ENCODE measurements at regions not wholly inside any gene's neighbourhood (a gene's known extent, or its start where the extent isn't known, plus 50 kb on each side); places are given as distances from the start of the nearest gene placed in this dataset.

GRCh38 chr6:120990866-120991265 lies 343.4 kb downstream of the TBC1D32 start:
- Histone ChIP-seq H2AFZ (ENCODE audit: low read depth, low read length) (no peak overlapping the region), H4K20me1 (ENCODE audit: insufficient read depth, low read length) (no peaks in the 10 kb centered on the region), H3K9me3 (ENCODE audit: insufficient read depth, low read length) (no peaks in the 10 kb centered on the region), H3K36me3 (replicated peaks; ENCODE audit: low read depth, low read length) (no peaks in the 10 kb centered on the region), H3K4me1 (ENCODE audit: low read length) (no peaks in the 10 kb centered on the region), H3K9ac (ENCODE audit: low read length) (no peak overlapping the region), H3K27me3 (ENCODE audit: low read depth, low read length) (no peaks in the 10 kb centered on the region), H3K27ac (ENCODE audit: low read length) (no peak overlapping the region), H3K4me2 (ENCODE audit: low read length) (no peak overlapping the region), H3K79me2 (ENCODE audit: low read length) (no peaks in the 10 kb centered on the region), H3K4me3 (ENCODE audit: low read length) (no peak overlapping the region)
- TF ChIP-seq CTCF (IDR thresholded peaks at IDR 0.05; ENCODE audit: low read depth, low read length), result no peak
- TF ChIP-seq EZH2phosphoT487 (IDR thresholded peaks at IDR 0.05; ENCODE audit: low read depth), result no peak

GRCh38 chr6:120981835-120982234 lies 352.4 kb downstream of the TBC1D32 start:
- Histone ChIP-seq H3K9ac (ENCODE audit: low read length) (no peak overlapping the region), H3K4me1 (ENCODE audit: low read length) (no peaks in the 10 kb centered on the region), H3K9me3 (ENCODE audit: insufficient read depth, low read length) (no peaks in the 10 kb centered on the region), H3K4me3 (ENCODE audit: low read length) (no peak overlapping the region), H3K27me3 (ENCODE audit: low read depth, low read length) (no peaks in the 10 kb centered on the region), H3K27ac (ENCODE audit: low read length) (no peak overlapping the region), H3K4me2 (ENCODE audit: low read length) (no peak overlapping the region), H3K79me2 (ENCODE audit: low read length) (no peaks in the 10 kb centered on the region), H3K36me3 (replicated peaks; ENCODE audit: low read depth, low read length) (no peaks in the 10 kb centered on the region), H2AFZ (ENCODE audit: low read depth, low read length) (no peak overlapping the region), H4K20me1 (ENCODE audit: insufficient read depth, low read length) (no peaks in the 10 kb centered on the region)
- no peak for TF ChIP-seq EZH2phosphoT487 (IDR thresholded peaks at IDR 0.05; ENCODE audit: low read depth)
- TF ChIP-seq CTCF (IDR thresholded peaks at IDR 0.05; ENCODE audit: low read depth, low read length), result no peak

- Histone ChIP-seq H3K4me1 (ENCODE audit: low read length) (peaks cover 16% of the 10 kb centered on the region), H2AFZ (ENCODE audit: low read depth, low read length) (no peak overlapping the region), H3K79me2 (ENCODE audit: low read length) (no peaks in the 10 kb centered on the region), H3K9me3 (ENCODE audit: insufficient read depth, low read length) (no peaks in the 10 kb centered on the region), H4K20me1 (ENCODE audit: insufficient read depth, low read length) (no peaks in the 10 kb centered on the region), H3K36me3 (replicated peaks; ENCODE audit: low read depth, low read length) (no peaks in the 10 kb centered on the region), H3K4me3 (ENCODE audit: low read length) (no peak overlapping the region), H3K9ac (ENCODE audit: low read length) (no peak overlapping the region), H3K4me2 (ENCODE audit: low read length) (no peak overlapping the region), H3K27ac (ENCODE audit: low read length) (no peak overlapping the region), H3K27me3 (ENCODE audit: low read depth, low read length) (no peaks in the 10 kb centered on the region)
- TF ChIP-seq CTCF (IDR thresholded peaks at IDR 0.05; ENCODE audit: low read depth, low read length), result no peak
- no peak for TF ChIP-seq EZH2phosphoT487 (IDR thresholded peaks at IDR 0.05; ENCODE audit: low read depth)
These were observed 368.0 kb downstream of the TBC1D32 start for GRCh38 chr6:120966321-120966720.

GRCh38 chr6:120965814-120966213 lies 368.5 kb downstream of the TBC1D32 start:
- Histone ChIP-seq H3K36me3 (replicated peaks; ENCODE audit: low read depth, low read length) (no peaks in the 10 kb centered on the region), H3K79me2 (ENCODE audit: low read length) (no peaks in the 10 kb centered on the region), H3K4me2 (ENCODE audit: low read length) (no peak overlapping the region), H3K9ac (ENCODE audit: low read length) (no peak overlapping the region), H4K20me1 (ENCODE audit: insufficient read depth, low read length) (no peaks in the 10 kb centered on the region), H2AFZ (ENCODE audit: low read depth, low read length) (no peak overlapping the region), H3K27me3 (ENCODE audit: low read depth, low read length) (no peaks in the 10 kb centered on the region), H3K4me3 (ENCODE audit: low read length) (no peak overlapping the region), H3K9me3 (ENCODE audit: insufficient read depth, low read length) (no peaks in the 10 kb centered on the region), H3K27ac (ENCODE audit: low read length) (no peak overlapping the region), H3K4me1 (ENCODE audit: low read length) (peaks cover 21% of the 10 kb centered on the region)
- no peak for TF ChIP-seq CTCF (IDR thresholded peaks at IDR 0.05; ENCODE audit: low read depth, low read length)
- no peak for TF ChIP-seq EZH2phosphoT487 (IDR thresholded peaks at IDR 0.05; ENCODE audit: low read depth)
